Testis (tissue), 2 donors: ENCODE measurements at regions not wholly inside any gene's neighbourhood (a gene's known extent, or its start where the extent isn't known, plus 50 kb on each side); places are given as distances from the start of the nearest gene placed in this dataset.

Experiments used
- CTCF ChIP-seq, 3 experiments: fragments of 450-650 bp in 2 of 3; fragments of 200-600 bp in 1 of 3; sonication (generic) in 1 of 3; IDR thresholded peaks; one replicate each; pipeline ENCODE4 v1.5.1; 2016 to 2019; ENCODE audit warnings: antibody characterized with exemption in 3 of 3, mild to moderate bottlenecking in 2 of 3, moderate library complexity in 1 of 3
- POLR2A ChIP-seq: fragments of 450-650 bp; IDR thresholded peaks from one replicate; pipeline ENCODE4 v1.6.1; 2017; ENCODE audit warnings: antibody characterized with exemption, mild to moderate bottlenecking, moderate library complexity

- TF ChIP-seq CTCF (IDR thresholded peaks at IDR 0.05) (no peak), POLR2A (no peak)
Observed at GRCh38 chrX:45622042-45622423, 421.4 kb upstream of the DIPK2B start.
